CD4-positive, alpha-beta memory T cell (primary cell): ENCODE measurements at regions not wholly inside any gene's neighbourhood (a gene's known extent, or its start where the extent isn't known, plus 50 kb on each side); places are given as distances from the start of the nearest gene placed in this dataset.

Source experiments
- CTCF ChIA-PET: fragments of 350-600 bp; sonication (Branson Sonifier 250); formaldehyde crosslinking; loops from one replicate; lab custom pipeline; 2021; ENCODE audit warnings: inconsistent platforms; ENCODE audit not compliant: partially characterized antibody; lab: Charles Lee
- POLR2A ChIA-PET: fragments of 350-600 bp; sonication (Branson Sonifier 250); formaldehyde crosslinking; loops from one replicate; lab custom pipeline; 2021; ENCODE audit not compliant: partially characterized antibody; lab: Charles Lee
- DNase-seq, 5 donors: peaks; one replicate each; pipeline versions ENCODE4 v3.0.0 to v3.0.0-alpha.2; 2020 to 2022; ENCODE audit warnings: mixed read lengths in 1 of 5
- H3K27ac ChIP-seq: one replicate; pipeline ENCODE4 v1.7.0; 2013; ENCODE audit warnings: low read depth, low read length
- H3K27me3 ChIP-seq: 2 replicates; pipeline ENCODE4 v1.7.0; 2013; ENCODE audit warnings: mild to moderate bottlenecking, low read length, moderate library complexity; ENCODE audit not compliant: insufficient read depth
- H3K36me3 ChIP-seq: 2 replicates; pipeline ENCODE4 v1.7.0; 2013; ENCODE audit warnings: mild to moderate bottlenecking, low read length, moderate library complexity; ENCODE audit not compliant: insufficient read depth
- H3K4me1 ChIP-seq: 2 replicates; pipeline ENCODE4 v1.7.0; 2013; ENCODE audit warnings: mild to moderate bottlenecking, low read length, moderate library complexity; ENCODE audit not compliant: insufficient read depth
- H3K4me3 ChIP-seq, 2 donors: one replicate each; pipeline ENCODE4 v1.7.0; 2013; ENCODE audit warnings: low read length in 2 of 2, mild to moderate bottlenecking in 1 of 2
- H3K9me3 ChIP-seq, 2 donors: one replicate each; pipeline ENCODE4 v1.7.0; 2013; ENCODE audit warnings: low read length in 2 of 2, control low read depth in 1 of 2; ENCODE audit not compliant: control insufficient read depth in 1 of 2
- H3K27ac Mint-ChIP-seq, 7 donors: one replicate each; pipeline ENCODE4 v1.8.0; 2020 to 2021; ENCODE audit warnings: mixed read lengths in 7 of 7, mild to moderate bottlenecking in 6 of 7, inconsistent platforms in 3 of 7, moderate library complexity in 3 of 7
- H3K27me3 Mint-ChIP-seq, 2 donors: one replicate each; pipeline ENCODE4 v1.8.0; 2020 to 2021; ENCODE audit warnings: mixed read lengths in 2 of 2
- H3K36me3 Mint-ChIP-seq, 2 donors: one replicate each; pipeline ENCODE4 v1.8.0; 2020 to 2021; ENCODE audit warnings: mixed read lengths in 2 of 2, inconsistent platforms in 1 of 2, mild to moderate bottlenecking in 1 of 2
- H3K4me1 Mint-ChIP-seq, 4 donors: one replicate each; pipeline ENCODE4 v1.8.0; 2020 to 2021; ENCODE audit warnings: mixed read lengths in 4 of 4, mild to moderate bottlenecking in 1 of 4
- H3K4me3 Mint-ChIP-seq, 8 donors: one replicate each; pipeline ENCODE4 v1.8.0; 2020 to 2021; ENCODE audit warnings: mixed read lengths in 8 of 8, mild to moderate bottlenecking in 7 of 8, moderate library complexity in 6 of 8, inconsistent platforms in 3 of 8
- H3K9me3 Mint-ChIP-seq, 8 donors: one replicate each; pipeline ENCODE4 v1.8.0; 2020 to 2021; ENCODE audit warnings: mixed read lengths in 8 of 8, mild to moderate bottlenecking in 5 of 8, inconsistent platforms in 3 of 8, moderate library complexity in 1 of 8
- intact Hi-C: fragments of 100-400 bp; cut with micrococcal nuclease; formaldehyde crosslinking; loops from one replicate; pipeline ENCODE4 v1.15.1; 2023

- Mint-ChIP-seq H3K36me3 (no peaks in the 10 kb centered on the region), H3K9me3 (peaks cover 0 to 5% (median 0%) of the 10 kb centered on the region in 8 donors), H3K27ac (no peak overlapping the region), H3K4me1 (no peaks in the 10 kb centered on the region), H3K27me3 (no peaks in the 10 kb centered on the region), H3K4me3 (no peak overlapping the region)
- ChIA-PET POLR2A (no interaction called here), CTCF (no interaction called here)
- intact Hi-C loops = no loop called here
- Histone ChIP-seq H3K4me1 (no peaks in the 10 kb centered on the region), H3K27ac (no peak overlapping the region), H3K36me3 (no peaks in the 10 kb centered on the region), H3K27me3 (no peaks in the 10 kb centered on the region), H3K4me3 (no peak overlapping the region), H3K9me3 (no peaks in the 10 kb centered on the region)
- no peak for DNase-seq
Measured at GRCh38 chr7:118029826-118030422, 154.0 kb upstream of the LSM8 start.

DNA sequence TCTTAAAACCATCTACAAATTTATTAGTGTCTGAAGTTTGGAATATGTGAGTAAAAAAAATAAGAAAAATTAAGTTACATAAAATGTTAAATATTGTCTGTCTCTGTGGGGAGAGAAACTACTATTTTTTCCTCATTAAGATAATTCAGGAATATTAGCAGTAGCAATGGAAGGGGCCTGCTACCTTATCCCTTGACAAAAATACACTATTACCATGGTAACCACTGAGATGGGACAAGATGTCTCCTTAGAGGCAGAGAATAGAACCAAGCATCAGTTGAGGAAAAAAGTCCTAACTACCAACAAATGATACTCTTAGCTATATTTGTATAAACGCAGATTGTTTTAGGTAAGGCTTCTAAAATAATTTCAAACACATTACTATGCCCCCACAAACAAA, 150.7 kb upstream of the LSM8 start:
- no peak overlapping the region for H3K4me3 Mint-ChIP-seq
- H3K27me3 Mint-ChIP-seq = no peaks in the 10 kb centered on the region
- H3K4me1 Mint-ChIP-seq = no peaks in the 10 kb centered on the region
- Histone ChIP-seq H3K27me3 (no peaks in the 10 kb centered on the region), H3K4me3 (no peak overlapping the region), H3K9me3 (no peaks in the 10 kb centered on the region), H3K27ac (no peak overlapping the region), H3K36me3 (no peaks in the 10 kb centered on the region), H3K4me1 (no peaks in the 10 kb centered on the region)
- no peak overlapping the region for H3K27ac Mint-ChIP-seq
- intact Hi-C loops = no loop called here
- peaks cover 0 to 5% (median 0%) of the 10 kb centered on the region in 8 donors for H3K9me3 Mint-ChIP-seq
- POLR2A ChIA-PET = no interaction called here
- CTCF ChIA-PET = no interaction called here
- H3K36me3 Mint-ChIP-seq = no peaks in the 10 kb centered on the region
- no peak for DNase-seq

GRCh38 chr7:118039963-118040489, 143.9 kb upstream of the LSM8 start:
- Histone ChIP-seq H3K9me3 (no peaks in the 10 kb centered on the region), H3K36me3 (no peaks in the 10 kb centered on the region), H3K4me3 (no peak overlapping the region), H3K4me1 (no peaks in the 10 kb centered on the region), H3K27me3 (no peaks in the 10 kb centered on the region), H3K27ac (no peak overlapping the region)
- POLR2A ChIA-PET = no interaction called here
- H3K36me3 Mint-ChIP-seq = no peaks in the 10 kb centered on the region
- peaks cover 0 to 2% (median 0%) of the 10 kb centered on the region in 8 donors for H3K9me3 Mint-ChIP-seq
- peaks cover 0 to 2% of the 10 kb centered on the region in 2 donors for H3K27me3 Mint-ChIP-seq
- no peak for DNase-seq
- no peak overlapping the region for H3K27ac Mint-ChIP-seq
- CTCF ChIA-PET = no interaction called here
- H3K4me1 Mint-ChIP-seq = no peaks in the 10 kb centered on the region
- intact Hi-C loops = no loop called here
- no peak overlapping the region for H3K4me3 Mint-ChIP-seq

- ChIA-PET CTCF (no interaction called here), POLR2A (no interaction called here)
- no peak overlapping the region for H3K4me3 ChIP-seq
- Mint-ChIP-seq H3K4me1 (no peaks in the 10 kb centered on the region), H3K27ac (no peak overlapping the region), H3K36me3 (no peaks in the 10 kb centered on the region), H3K4me3 (no peak overlapping the region), H3K9me3 (no peaks in the 10 kb centered on the region), H3K27me3 (peaks cover 0 to 2% of the 10 kb centered on the region in 2 donors)
- H3K36me3 ChIP-seq = no peaks in the 10 kb centered on the region
- no peak overlapping the region for H3K27ac ChIP-seq
- DNase-seq = no peak
- no peaks in the 10 kb centered on the region for H3K9me3 ChIP-seq
- intact Hi-C loops = no loop called here
- H3K27me3 ChIP-seq = no peaks in the 10 kb centered on the region
- no peaks in the 10 kb centered on the region for H3K4me1 ChIP-seq
Measured at GRCh38 chr7:118040562-118040961, 143.4 kb upstream of the LSM8 start.

DNA sequence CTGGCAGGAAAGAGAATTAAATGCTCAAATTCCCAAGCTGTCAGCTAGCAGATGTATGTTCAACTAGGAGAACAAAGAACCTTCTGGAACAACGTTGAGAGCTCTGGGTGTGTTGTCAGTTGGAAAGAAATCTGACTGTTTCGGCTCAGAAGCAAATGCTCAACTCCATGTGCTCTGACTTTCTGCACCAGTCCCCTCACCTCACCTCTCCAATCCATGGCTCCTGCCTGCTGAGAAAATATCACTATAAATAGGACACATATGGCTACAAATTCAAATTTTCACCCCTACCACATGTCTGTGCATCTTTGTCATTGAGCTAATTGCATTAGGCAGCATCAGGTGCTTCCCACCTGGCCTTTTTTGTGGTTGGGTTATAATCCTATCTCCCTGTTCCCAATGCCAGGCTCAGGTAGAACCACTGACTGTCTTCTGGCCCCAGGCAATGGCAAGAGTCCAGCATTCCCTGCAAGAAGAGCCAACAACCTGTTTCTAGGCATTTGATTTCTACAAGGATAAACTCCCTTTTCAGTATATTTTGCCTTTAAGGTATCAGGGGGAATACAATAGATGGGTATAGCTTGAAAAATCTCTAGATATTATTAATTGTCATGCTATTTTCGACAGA, 142.6 kb upstream of the LSM8 start:
- H3K4me3 ChIP-seq = no peak overlapping the region
- H3K4me3 Mint-ChIP-seq = no peak overlapping the region
- peaks cover 0 to 2% of the 10 kb centered on the region in 2 donors for H3K27me3 Mint-ChIP-seq
- H3K27ac Mint-ChIP-seq = no peak overlapping the region
- H3K4me1 ChIP-seq = no peaks in the 10 kb centered on the region
- no peak overlapping the region for H3K27ac ChIP-seq
- ChIA-PET CTCF (no interaction called here), POLR2A (no interaction called here)
- no peaks in the 10 kb centered on the region for H3K4me1 Mint-ChIP-seq
- DNase-seq = no peak
- intact Hi-C loops = no loop called here
- H3K9me3 ChIP-seq = no peaks in the 10 kb centered on the region
- H3K9me3 Mint-ChIP-seq = no peaks in the 10 kb centered on the region
- H3K36me3 Mint-ChIP-seq = no peaks in the 10 kb centered on the region
- H3K27me3 ChIP-seq = no peaks in the 10 kb centered on the region
- H3K36me3 ChIP-seq = no peaks in the 10 kb centered on the region

DNA sequence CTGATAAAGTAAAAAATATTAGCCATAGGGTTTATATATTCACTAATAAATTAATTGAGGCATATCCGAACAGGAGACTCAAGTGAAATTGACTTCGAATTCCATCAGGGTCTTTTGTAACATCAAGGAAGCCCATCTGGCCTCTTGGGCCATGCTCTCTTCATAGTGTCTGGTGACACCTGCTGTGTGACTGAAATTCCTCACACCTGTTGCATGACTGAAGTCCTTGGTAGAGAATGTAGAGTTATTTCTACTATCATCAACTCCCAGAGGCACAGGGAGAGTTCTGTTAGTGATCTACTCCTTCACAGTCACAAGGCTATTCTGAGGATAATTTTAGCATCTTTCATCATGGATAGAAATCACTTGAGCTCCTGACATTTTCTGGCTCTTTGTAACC, 138.3 kb upstream of the LSM8 start:
- ChIA-PET POLR2A (no interaction called here), CTCF (no interaction called here)
- H3K4me1 ChIP-seq = no peaks in the 10 kb centered on the region
- no peaks in the 10 kb centered on the region for H3K4me1 Mint-ChIP-seq
- H3K27ac ChIP-seq = no peak overlapping the region
- H3K27me3 ChIP-seq = no peaks in the 10 kb centered on the region
- no peaks in the 10 kb centered on the region for H3K9me3 ChIP-seq
- no peaks in the 10 kb centered on the region for H3K9me3 Mint-ChIP-seq
- no peaks in the 10 kb centered on the region for H3K36me3 ChIP-seq
- H3K4me3 Mint-ChIP-seq = no peak overlapping the region
- no peaks in the 10 kb centered on the region for H3K36me3 Mint-ChIP-seq
- intact Hi-C loops = no loop called here
- no peak overlapping the region for H3K4me3 ChIP-seq
- no peak for DNase-seq
- H3K27ac Mint-ChIP-seq = no peak overlapping the region
- peaks cover 0 to 2% of the 10 kb centered on the region in 2 donors for H3K27me3 Mint-ChIP-seq

DNA sequence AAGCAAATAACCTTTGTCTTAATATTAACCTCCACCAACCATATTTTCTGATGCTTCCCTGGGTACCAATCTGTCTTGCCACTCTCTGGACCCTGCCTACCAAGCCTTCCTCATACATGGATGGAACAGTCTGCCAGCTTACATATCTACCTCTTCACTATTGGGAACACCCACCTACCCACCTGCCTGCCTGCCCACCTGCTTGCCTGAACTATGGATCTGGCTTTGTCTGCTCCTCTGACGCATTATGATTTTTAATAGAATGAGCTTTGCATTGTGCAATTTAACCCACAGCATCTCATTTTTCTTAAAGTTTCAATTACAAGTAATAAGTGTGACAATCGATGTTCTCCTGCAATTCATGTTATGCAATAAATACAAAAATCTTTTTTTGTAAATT, 137.9 kb upstream of the LSM8 start:
- Histone ChIP-seq H3K4me1 (no peaks in the 10 kb centered on the region), H3K27ac (no peak overlapping the region), H3K9me3 (no peaks in the 10 kb centered on the region), H3K4me3 (no peak overlapping the region), H3K36me3 (no peaks in the 10 kb centered on the region), H3K27me3 (no peaks in the 10 kb centered on the region)
- intact Hi-C loops = no loop called here
- Mint-ChIP-seq H3K4me3 (no peak overlapping the region), H3K9me3 (no peaks in the 10 kb centered on the region), H3K4me1 (no peaks in the 10 kb centered on the region), H3K27me3 (peaks cover 0 to 2% of the 10 kb centered on the region in 2 donors), H3K27ac (no peak overlapping the region), H3K36me3 (no peaks in the 10 kb centered on the region)
- ChIA-PET POLR2A (no interaction called here), CTCF (no interaction called here)
- DNase-seq = no peak
